Psoas muscle (tissue), 7 donors: ENCODE measurements at regions not wholly inside any gene's neighbourhood (a gene's known extent, or its start where the extent isn't known, plus 50 kb on each side); places are given as distances from the start of the nearest gene placed in this dataset.
A peak's percentile ranks its signal among the peaks of the same experiment; 100 is the strongest.
"Not testable (repeated sequence)": the region's sequence is repeated elsewhere in the genome, so short reads cannot be mapped to it uniquely, and the experiment has no call there.

Experiments
- ATAC-seq, 4 donors: fragments of 200-7000 bp; cut with Tn5 transposase; one replicate each; pipeline ENCODE4 v1.9.1; 2020; ENCODE audit warnings: moderate library complexity in 3 of 4, mild to moderate bottlenecking in 2 of 4
- DNase-seq, 2 donors: peaks; one replicate each; pipeline ENCODE4 v3.0.0-alpha.2; 2020
- H3K27ac ChIP-seq: fragments of 200-600 bp; one replicate; pipeline ENCODE4 v1.8.0; 2022
- H3K27me3 ChIP-seq, 3 donors: fragments of 200-600 bp in 1 of 3; one replicate each; pipeline versions ENCODE4 v1.6.1 to v1.8.0; 2013 to 2022; ENCODE audit warnings: low read length in 2 of 3, mild to moderate bottlenecking in 2 of 3, moderate library complexity in 1 of 3; ENCODE audit not compliant: insufficient read depth in 3 of 3
- H3K36me3 ChIP-seq, 2 donors: fragments of 200-600 bp in 1 of 2; one replicate each; pipeline versions ENCODE4 v1.6.1 to v1.8.0; 2013 to 2022; ENCODE audit warnings: low read depth in 1 of 2, mild to moderate bottlenecking in 1 of 2, moderate library complexity in 1 of 2; ENCODE audit not compliant: insufficient read depth in 1 of 2
- H3K4me1 ChIP-seq: fragments of 200-600 bp; one replicate; pipeline ENCODE4 v1.8.0; 2022
- H3K4me3 ChIP-seq: fragments of 200-600 bp; one replicate; pipeline ENCODE4 v1.8.0; 2022; ENCODE audit warnings: mild to moderate bottlenecking
- H3K9me3 ChIP-seq: fragments of 200-600 bp; one replicate; pipeline ENCODE4 v1.8.0; 2022
- WGBS, 3 donors: extraction: QIAGEN DNeasy Blood & Tissue Kit; methylation state at CpG; one replicate each; pipeline versions ENCODE4 v1.1.6 to v1.1.7; 2013; 5-methylcytosine and 5-hydroxymethylcytosine counted together
- intact Hi-C, 2 donors: fragments of 100-400 bp; cut with DNase I; formaldehyde crosslinking; loops; one replicate each; pipeline versions ENCODE4 v1.11.0 to v1.14.2; 2022
- TF ChIP-seq, protein P1 (sequence below): fragments of 200-600 bp; IDR thresholded peaks from one replicate; pipeline ENCODE4 v1.8.0; 2022; ENCODE audit warnings: antibody characterized with exemption
- donor health status: healthy with polysubstance abuse.
- donor health status: DM: no; HTN: no; CAD: no; lungs with moderate emphysema.
- donor health status: Bipolar disorder and iron deficiency.
- donor health status: healthy.
- donor health status: DM: yes; HTN: yes; CAD: no.
- donor health status: DM: no; HTN: no; CAD: no.
- donor health status: DM: yes; HTN: yes; CAD: no.

DNA sequence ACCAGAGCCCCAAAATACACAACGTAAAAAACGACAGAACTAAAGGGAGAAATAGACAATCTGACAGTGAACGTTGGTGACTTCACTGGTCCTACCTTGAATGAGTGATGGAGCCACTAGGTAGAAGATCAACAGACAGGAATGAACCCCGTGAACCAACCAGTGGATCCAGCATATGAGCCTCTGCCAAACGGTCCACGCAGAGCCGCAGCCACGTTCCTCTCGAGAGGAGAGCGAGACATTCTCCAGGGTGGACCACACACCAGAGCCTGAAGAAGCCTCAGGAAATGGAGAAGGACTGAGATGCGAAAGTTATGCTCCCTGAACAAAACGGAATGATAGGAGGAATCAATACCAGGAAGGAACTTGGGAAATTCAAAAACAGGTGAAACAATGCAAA, 178.4 kb downstream of the RTP5 start:
- ATAC-seq (no peak), DNase-seq (peak in 1 of 2 donors; percentile 4)
- H3K36me3 ChIP-seq, result no peaks in the 10 kb centered on the region
- peaks cover 0 to 31% (median 10%) of the 10 kb centered on the region in 3 donors for H3K27me3 ChIP-seq
- no peak overlapping the region for H3K4me3 ChIP-seq
- no peaks in the 10 kb centered on the region for H3K9me3 ChIP-seq
- no peaks in the 10 kb centered on the region for H3K4me1 ChIP-seq
- TF ChIP-seq, protein P1, sequence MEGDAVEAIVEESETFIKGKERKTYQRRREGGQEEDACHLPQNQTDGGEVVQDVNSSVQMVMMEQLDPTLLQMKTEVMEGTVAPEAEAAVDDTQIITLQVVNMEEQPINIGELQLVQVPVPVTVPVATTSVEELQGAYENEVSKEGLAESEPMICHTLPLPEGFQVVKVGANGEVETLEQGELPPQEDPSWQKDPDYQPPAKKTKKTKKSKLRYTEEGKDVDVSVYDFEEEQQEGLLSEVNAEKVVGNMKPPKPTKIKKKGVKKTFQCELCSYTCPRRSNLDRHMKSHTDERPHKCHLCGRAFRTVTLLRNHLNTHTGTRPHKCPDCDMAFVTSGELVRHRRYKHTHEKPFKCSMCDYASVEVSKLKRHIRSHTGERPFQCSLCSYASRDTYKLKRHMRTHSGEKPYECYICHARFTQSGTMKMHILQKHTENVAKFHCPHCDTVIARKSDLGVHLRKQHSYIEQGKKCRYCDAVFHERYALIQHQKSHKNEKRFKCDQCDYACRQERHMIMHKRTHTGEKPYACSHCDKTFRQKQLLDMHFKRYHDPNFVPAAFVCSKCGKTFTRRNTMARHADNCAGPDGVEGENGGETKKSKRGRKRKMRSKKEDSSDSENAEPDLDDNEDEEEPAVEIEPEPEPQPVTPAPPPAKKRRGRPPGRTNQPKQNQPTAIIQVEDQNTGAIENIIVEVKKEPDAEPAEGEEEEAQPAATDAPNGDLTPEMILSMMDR, result no peak
- H3K27ac ChIP-seq, result no peak overlapping the region
- intact Hi-C loops, result no loop called here
- 77 to 88% (median 84%) methylated on average over 12 of the region's 12 CpGs for WGBS, 3 donors

DNA sequence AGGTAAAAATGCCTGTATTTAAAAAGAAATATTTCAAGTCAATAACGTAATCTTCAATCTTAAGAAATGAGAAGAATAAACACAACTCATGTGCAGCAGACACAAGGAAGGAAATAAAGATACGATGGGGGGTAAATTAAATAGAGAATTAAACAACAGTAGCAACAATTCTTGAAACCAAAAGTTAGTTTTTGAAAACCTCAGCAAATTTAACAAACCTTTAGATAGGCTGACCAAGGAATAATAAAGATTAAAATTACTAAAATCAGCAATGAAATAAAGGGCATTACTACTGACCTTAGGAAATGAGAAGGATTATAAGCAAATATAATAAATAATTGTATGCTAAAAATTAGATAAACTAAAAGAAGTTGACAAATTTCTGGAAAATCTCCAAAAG, 178.9 kb downstream of the RTP5 start:
- H3K36me3 ChIP-seq, result no peaks in the 10 kb centered on the region
- 90 to 97% (median 91%) methylated on average over 2 of the region's 2 CpGs for WGBS, 3 donors
- H3K27me3 ChIP-seq, result peaks cover 0 to 26% (median 10%) of the 10 kb centered on the region in 3 donors
- no peaks in the 10 kb centered on the region for H3K9me3 ChIP-seq
- TF ChIP-seq, protein P1, result no peak
- intact Hi-C loops, result no loop called here
- H3K4me1 ChIP-seq, result no peaks in the 10 kb centered on the region
- H3K4me3 ChIP-seq, result no peak overlapping the region
- DNase-seq (no peak), ATAC-seq (no peak)
- no peak overlapping the region for H3K27ac ChIP-seq

DNA sequence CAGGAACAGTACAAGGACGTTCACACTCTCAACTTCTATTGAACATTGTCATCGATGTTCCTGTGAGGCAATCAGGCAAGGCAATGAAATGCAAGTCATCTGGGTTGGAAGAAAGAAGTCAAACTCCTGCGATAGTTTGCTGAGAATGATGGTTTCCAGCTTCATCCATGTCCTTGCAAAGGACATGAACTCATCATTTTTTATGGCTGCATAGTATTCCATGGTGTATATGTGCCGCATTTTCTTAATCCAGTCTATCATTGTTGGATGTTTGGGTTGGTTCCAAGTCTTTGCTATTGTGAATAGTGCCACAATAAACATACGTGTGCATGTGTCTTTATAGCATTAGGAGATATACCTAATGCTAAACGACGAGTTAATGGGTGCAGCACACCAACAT, 180.0 kb downstream of the RTP5 start:
- H3K4me1 ChIP-seq, result not testable (repeated sequence)

DNA sequence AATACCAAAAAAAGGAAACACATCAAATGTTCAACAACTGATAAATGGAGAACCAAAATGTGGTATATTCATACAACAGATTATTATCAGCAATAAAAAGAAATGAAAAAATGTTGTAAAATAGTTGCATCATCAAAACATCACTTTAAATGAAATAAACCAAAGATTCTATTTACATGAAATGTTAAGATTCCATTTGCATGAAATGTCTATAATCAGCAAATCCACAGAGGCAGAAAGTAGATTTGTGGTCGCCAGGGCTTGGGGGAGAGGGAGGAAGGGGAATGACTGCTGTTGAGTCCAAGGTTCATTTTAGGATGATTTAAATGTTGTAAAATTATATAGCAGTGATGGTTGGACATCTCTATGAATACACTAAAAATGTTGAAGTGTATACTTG, 181.9 kb downstream of the RTP5 start:
- H3K4me1 ChIP-seq, result no peaks in the 10 kb centered on the region
- H3K9me3 ChIP-seq, result no peaks in the 10 kb centered on the region
- no peak overlapping the region for H3K27ac ChIP-seq
- H3K27me3 ChIP-seq, result peaks cover 0 to 40% (median 8%) of the 10 kb centered on the region in 3 donors
- H3K36me3 ChIP-seq, result no peaks in the 10 kb centered on the region
- ATAC-seq (no peak), DNase-seq (no peak)
- intact Hi-C loops, result no loop called here
- no peak overlapping the region for H3K4me3 ChIP-seq
- TF ChIP-seq, protein P1, result no peak
- 45 to 60% (median 55%) methylated on average over 1 of the region's 1 CpG for WGBS, 3 donors

More for the DNA sequence above, 180.0 kb downstream of the RTP5 start:
- H3K27me3 ChIP-seq, result peaks cover 0 to 26% (median 10%) of the 10 kb centered on the region in 3 donors
- H3K36me3 ChIP-seq, H3K4me3 ChIP-seq, H3K9me3 ChIP-seq, ATAC-seq, H3K27ac ChIP-seq, intact Hi-C loops, DNase-seq: not testable (repeated sequence)
- 88 to 94% (median 92%) methylated on average over 7 of the region's 7 CpGs for WGBS, 3 donors

DNA sequence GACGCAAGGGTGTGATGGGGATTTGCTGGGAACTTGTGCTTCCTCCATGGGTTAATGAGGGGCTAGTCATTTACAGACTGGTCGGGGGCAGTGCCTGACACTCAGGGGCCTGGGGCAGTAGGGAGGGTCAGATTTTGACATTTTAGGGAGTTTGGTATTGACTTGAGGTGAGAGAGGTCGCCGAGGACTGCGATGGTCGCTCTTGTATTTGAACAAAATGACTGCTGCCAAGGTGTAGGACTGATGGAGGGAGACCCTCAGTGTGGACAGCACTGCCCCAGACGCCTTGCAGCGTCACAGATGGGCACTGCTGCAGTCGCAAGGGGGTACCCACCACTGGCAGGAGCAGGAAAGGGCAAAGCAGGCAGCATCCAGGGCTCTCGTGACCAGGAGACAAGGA, 182.9 kb downstream of the RTP5 start:
- Histone ChIP-seq H3K4me3 (no peak overlapping the region), H3K9me3 (no peaks in the 10 kb centered on the region), H3K27me3 (peaks cover 0 to 44% (median 9%) of the 10 kb centered on the region in 3 donors), H3K4me1 (no peaks in the 10 kb centered on the region), H3K36me3 (no peaks in the 10 kb centered on the region), H3K27ac (no peak overlapping the region)
- no peak for DNase-seq
- TF ChIP-seq, protein P1, result no peak
- no peak for ATAC-seq
- WGBS, 3 donors, result 75 to 84% (median 76%) methylated on average over 10 of the region's 10 CpGs
- intact Hi-C loops, result no loop called here
